SU-DHL-6 (cell line): ENCODE measurements at regions not wholly inside any gene's neighbourhood (a gene's known extent, or its start where the extent isn't known, plus 50 kb on each side); places are given as distances from the start of the nearest gene placed in this dataset.
A peak's percentile ranks its signal among the peaks of the same experiment; 100 is the strongest.

Source experiments
- EZH2phosphoT487 ChIP-seq: fragments of 200-600 bp; sonication (generic), shearing (Covaris generic); conservative IDR thresholded peaks from 2 replicates; pipeline ENCODE4 v1.6.1; 2018; ENCODE audit warnings: mild to moderate bottlenecking, antibody characterized with exemption, low read length, moderate library complexity, mixed read lengths
- TF ChIP-seq, protein P1 (sequence below): fragments of 200-600 bp; sonication (generic); IDR thresholded peaks from one replicate; pipeline ENCODE4 v1.5.1; 2017; ENCODE audit warnings: antibody characterized with exemption, mild to moderate bottlenecking, low read length, moderate library complexity; ENCODE audit not compliant: insufficient read depth, poor library complexity, severe bottlenecking

DNA sequence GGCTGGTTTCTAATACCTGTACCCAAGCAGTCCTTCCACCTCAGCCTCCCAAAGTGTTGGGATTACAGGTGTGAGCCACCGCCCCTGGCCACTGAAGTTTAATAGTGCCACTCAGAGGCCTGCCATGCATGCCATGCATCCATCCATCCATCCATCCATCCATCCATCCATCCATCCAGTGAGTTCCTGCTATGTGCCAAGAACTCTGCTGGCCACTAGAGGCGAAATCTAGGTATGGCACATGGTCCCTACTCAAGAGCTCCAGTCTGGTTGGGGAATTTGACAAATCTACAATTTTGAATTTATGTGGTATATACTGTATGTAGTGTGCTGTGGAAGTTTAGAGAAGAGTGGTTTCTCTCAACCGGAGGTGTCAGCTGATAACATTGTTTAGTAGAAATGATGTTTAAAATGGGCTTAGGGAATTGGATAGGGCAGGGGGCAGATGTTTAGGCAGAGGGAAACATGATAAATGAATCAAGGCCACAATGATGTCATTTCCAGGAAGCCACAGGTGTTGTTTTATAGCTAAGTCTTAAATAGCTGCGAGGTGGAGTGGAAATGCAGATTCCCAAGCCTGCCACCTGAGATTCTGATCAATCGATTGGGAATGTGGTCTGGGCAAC lies 384.4 kb upstream of the C2CD4B start:
- TF ChIP-seq, protein P1, sequence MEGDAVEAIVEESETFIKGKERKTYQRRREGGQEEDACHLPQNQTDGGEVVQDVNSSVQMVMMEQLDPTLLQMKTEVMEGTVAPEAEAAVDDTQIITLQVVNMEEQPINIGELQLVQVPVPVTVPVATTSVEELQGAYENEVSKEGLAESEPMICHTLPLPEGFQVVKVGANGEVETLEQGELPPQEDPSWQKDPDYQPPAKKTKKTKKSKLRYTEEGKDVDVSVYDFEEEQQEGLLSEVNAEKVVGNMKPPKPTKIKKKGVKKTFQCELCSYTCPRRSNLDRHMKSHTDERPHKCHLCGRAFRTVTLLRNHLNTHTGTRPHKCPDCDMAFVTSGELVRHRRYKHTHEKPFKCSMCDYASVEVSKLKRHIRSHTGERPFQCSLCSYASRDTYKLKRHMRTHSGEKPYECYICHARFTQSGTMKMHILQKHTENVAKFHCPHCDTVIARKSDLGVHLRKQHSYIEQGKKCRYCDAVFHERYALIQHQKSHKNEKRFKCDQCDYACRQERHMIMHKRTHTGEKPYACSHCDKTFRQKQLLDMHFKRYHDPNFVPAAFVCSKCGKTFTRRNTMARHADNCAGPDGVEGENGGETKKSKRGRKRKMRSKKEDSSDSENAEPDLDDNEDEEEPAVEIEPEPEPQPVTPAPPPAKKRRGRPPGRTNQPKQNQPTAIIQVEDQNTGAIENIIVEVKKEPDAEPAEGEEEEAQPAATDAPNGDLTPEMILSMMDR: peak; percentile 56
- TF ChIP-seq EZH2phosphoT487: no peak
